Effector memory CD8-positive, alpha-beta T cell (primary cell): ENCODE measurements at regions not wholly inside any gene's neighbourhood (a gene's known extent, or its start where the extent isn't known, plus 50 kb on each side); places are given as distances from the start of the nearest gene placed in this dataset.
"Not testable (repeated sequence)": the region's sequence is repeated elsewhere in the genome, so short reads cannot be mapped to it uniquely, and the experiment has no call there.

Source experiments
- ATAC-seq: fragments of 150-1000 bp; cut with Tn5 transposase; replicated peaks from 2 replicates; pipeline ENCODE4 v1.10.0; 2021; ENCODE audit warnings: mild to moderate bottlenecking, moderate library complexity
- DNase-seq, 3 experiments: peaks; one replicate each; pipeline ENCODE4 v3.0.0; 2021
- H3K27ac Mint-ChIP-seq, 2 donors: one replicate each; pipeline ENCODE4 v1.8.0; 2022; ENCODE audit warnings: mild to moderate bottlenecking in 2 of 2, mixed read lengths in 2 of 2, moderate library complexity in 2 of 2
- H3K27me3 Mint-ChIP-seq, 2 donors: one replicate each; pipeline ENCODE4 v1.8.0; 2022; ENCODE audit warnings: mixed read lengths in 2 of 2
- H3K36me3 Mint-ChIP-seq: one replicate; pipeline ENCODE4 v1.8.0; 2022; ENCODE audit warnings: mild to moderate bottlenecking, moderate library complexity, mixed read lengths; ENCODE audit not compliant: insufficient read depth
- H3K4me1 Mint-ChIP-seq, 2 donors: one replicate each; pipeline ENCODE4 v1.8.0; 2022; ENCODE audit warnings: low read depth in 2 of 2, mixed read lengths in 2 of 2
- H3K4me3 Mint-ChIP-seq, 2 donors: one replicate each; pipeline ENCODE4 v1.8.0; 2022; ENCODE audit warnings: mild to moderate bottlenecking in 2 of 2, mixed read lengths in 2 of 2, moderate library complexity in 2 of 2
- H3K9me3 Mint-ChIP-seq, 2 donors: one replicate each; pipeline ENCODE4 v1.8.0; 2022; ENCODE audit warnings: mixed read lengths in 2 of 2

- Mint-ChIP-seq H3K4me1 (no peaks in the 10 kb centered on the region), H3K36me3 (no peaks in the 10 kb centered on the region), H3K27me3 (no peaks in the 10 kb centered on the region), H3K4me3 (no peak overlapping the region), H3K27ac (no peak overlapping the region), H3K9me3 (peaks cover 19 to 22% of the 10 kb centered on the region in 2 donors)
- DNase-seq (no peak), ATAC-seq (no peak)
These were observed 177.5 kb upstream of the HSFY2 start for GRCh38 chrY:18951019-18951418.

DNA sequence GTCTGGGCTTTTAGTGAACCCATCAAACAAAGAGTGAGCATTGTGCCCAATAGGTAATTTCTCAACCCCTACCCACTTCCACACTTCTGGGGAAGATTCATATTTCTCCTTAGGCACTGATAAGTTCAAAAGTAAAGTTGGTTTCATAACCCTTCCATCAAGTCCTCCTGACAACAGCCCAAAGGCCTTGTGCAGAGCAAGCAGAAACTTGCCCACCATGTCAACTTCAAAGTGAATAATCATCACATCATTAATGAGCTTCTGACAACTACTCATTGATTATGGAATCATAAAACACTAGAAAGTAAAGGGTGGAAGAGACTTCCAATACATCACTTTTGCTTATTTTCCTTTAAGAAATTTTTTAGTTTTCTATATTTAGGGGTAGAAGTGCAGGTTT, 163.3 kb upstream of the HSFY2 start:
- Mint-ChIP-seq H3K4me3 (no peak overlapping the region), H3K36me3 (no peaks in the 10 kb centered on the region), H3K27ac (no peak overlapping the region), H3K27me3 (no peaks in the 10 kb centered on the region), H3K9me3 (no peaks in the 10 kb centered on the region), H3K4me1 (no peaks in the 10 kb centered on the region)
- DNase-seq (no peak), ATAC-seq (no peak)

DNA sequence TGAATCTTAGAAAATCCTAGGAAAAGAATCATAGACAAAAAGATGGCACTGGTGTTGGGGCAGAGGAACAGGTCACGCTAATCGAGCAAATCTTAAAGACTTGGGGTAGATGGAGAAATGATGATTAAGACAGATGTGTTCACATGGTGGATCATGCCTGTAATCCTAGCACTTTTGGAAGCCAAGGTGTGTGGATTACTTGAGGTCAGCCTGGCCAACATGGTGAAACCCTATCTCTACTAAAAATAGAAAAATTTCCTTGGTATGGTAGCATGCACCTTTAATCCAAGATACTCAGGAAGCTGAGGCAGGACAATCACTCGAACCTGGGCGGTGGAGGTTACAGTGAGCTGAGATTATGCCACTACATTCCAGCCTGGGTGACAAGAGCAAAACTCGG, 145.7 kb upstream of the HSFY2 start:
- DNase-seq = no peak
- Mint-ChIP-seq H3K27me3 (no peaks in the 10 kb centered on the region), H3K36me3 (no peaks in the 10 kb centered on the region), H3K9me3 (peaks cover 0 to 5% of the 10 kb centered on the region in 2 donors), H3K4me3 (no peak overlapping the region), H3K4me1 (no peaks in the 10 kb centered on the region), H3K27ac (no peak overlapping the region)
- no peak for ATAC-seq

GRCh38 chrY:18912846-18913245, 139.3 kb upstream of the HSFY2 start:
- Mint-ChIP-seq H3K9me3 (peaks cover 0 to 1% of the 10 kb centered on the region in 2 donors), H3K36me3 (no peaks in the 10 kb centered on the region), H3K27ac (no peak overlapping the region), H3K4me1 (no peaks in the 10 kb centered on the region), H3K27me3 (no peaks in the 10 kb centered on the region), H3K4me3 (no peak overlapping the region)
- ATAC-seq (no peak), DNase-seq (no peak)

DNA sequence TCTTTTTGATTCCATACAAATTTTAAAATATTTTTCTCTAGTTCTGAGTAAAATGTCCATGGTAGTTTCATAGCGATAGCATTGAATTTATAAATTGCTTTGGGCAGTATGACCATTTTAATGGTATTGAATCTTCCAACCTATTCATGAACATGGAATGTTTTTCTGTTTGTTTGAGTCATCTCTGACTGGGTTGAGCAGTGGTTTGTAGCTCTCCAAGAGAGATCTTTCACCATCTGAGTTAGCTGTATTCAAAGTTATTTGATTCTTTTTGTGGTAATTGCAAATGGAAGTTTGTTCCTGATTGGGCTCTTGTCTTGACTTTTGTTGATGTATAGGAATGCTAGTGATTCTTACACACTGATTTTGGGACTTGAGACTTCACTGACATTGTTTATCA, 136.3 kb upstream of the HSFY2 start:
- H3K27me3 Mint-ChIP-seq = no peaks in the 10 kb centered on the region
- no peak overlapping the region for H3K27ac Mint-ChIP-seq
- H3K36me3 Mint-ChIP-seq = no peaks in the 10 kb centered on the region
- H3K4me3 Mint-ChIP-seq = no peak overlapping the region
- peaks cover 0 to 3% of the 10 kb centered on the region in 2 donors for H3K9me3 Mint-ChIP-seq
- DNase-seq = no peak
- ATAC-seq = no peak
- H3K4me1 Mint-ChIP-seq = no peaks in the 10 kb centered on the region

- not testable (repeated sequence) for H3K27me3 Mint-ChIP-seq, H3K27ac Mint-ChIP-seq, ATAC-seq, H3K9me3 Mint-ChIP-seq, DNase-seq, H3K36me3 Mint-ChIP-seq, H3K4me3 Mint-ChIP-seq, H3K4me1 Mint-ChIP-seq
These were observed 132.7 kb upstream of the HSFY2 start for GRCh38 chrY:18906198-18906597.

GRCh38 chrY:18904296-18904695, 130.8 kb upstream of the HSFY2 start:
- no peak overlapping the region for H3K27ac Mint-ChIP-seq
- H3K36me3 Mint-ChIP-seq = no peaks in the 10 kb centered on the region
- DNase-seq (no peak), ATAC-seq (no peak)
- no peak overlapping the region for H3K4me3 Mint-ChIP-seq
- H3K27me3 Mint-ChIP-seq = no peaks in the 10 kb centered on the region
- peaks cover 0 to 6% of the 10 kb centered on the region in 2 donors for H3K9me3 Mint-ChIP-seq
- H3K4me1 Mint-ChIP-seq = no peaks in the 10 kb centered on the region

DNA sequence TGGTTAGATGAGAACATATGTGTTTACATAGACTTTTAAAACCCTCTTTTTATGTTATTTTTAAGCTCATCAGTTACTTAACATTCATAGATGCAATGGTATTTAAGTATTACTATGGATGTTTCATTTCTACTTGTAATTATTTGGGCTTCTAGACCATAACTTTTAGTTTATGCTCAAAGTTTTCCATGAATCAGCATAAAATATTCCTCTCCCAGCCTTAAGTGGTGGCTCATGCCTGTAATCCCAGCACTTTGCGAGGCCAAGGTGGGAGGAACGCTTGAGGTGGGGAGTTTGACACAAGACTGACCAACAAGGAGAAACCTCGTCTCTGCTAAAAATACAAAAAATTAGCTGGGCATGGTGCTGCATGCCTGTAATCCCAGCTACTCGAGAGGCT, 118.5 kb upstream of the HSFY2 start:
- DNase-seq (no peak), ATAC-seq (no peak)
- no peaks in the 10 kb centered on the region for H3K4me1 Mint-ChIP-seq
- H3K4me3 Mint-ChIP-seq = no peak overlapping the region
- no peaks in the 10 kb centered on the region for H3K27me3 Mint-ChIP-seq
- peaks cover 6 to 7% of the 10 kb centered on the region in 2 donors for H3K9me3 Mint-ChIP-seq
- H3K27ac Mint-ChIP-seq = no peak overlapping the region
- no peaks in the 10 kb centered on the region for H3K36me3 Mint-ChIP-seq

- Mint-ChIP-seq H3K9me3 (no peaks in the 10 kb centered on the region), H3K4me3 (no peak overlapping the region), H3K36me3 (no peaks in the 10 kb centered on the region), H3K4me1 (no peaks in the 10 kb centered on the region), H3K27me3 (no peaks in the 10 kb centered on the region), H3K27ac (no peak overlapping the region)
- no peak for DNase-seq
- no peak for ATAC-seq
These were observed 116.0 kb upstream of the HSFY2 start for GRCh38 chrY:18889548-18889947.

- DNase-seq = no peak
- peaks cover 0 to 3% of the 10 kb centered on the region in 2 donors for H3K9me3 Mint-ChIP-seq
- H3K27ac Mint-ChIP-seq = no peak overlapping the region
- no peaks in the 10 kb centered on the region for H3K4me1 Mint-ChIP-seq
- H3K4me3 Mint-ChIP-seq = no peak overlapping the region
- ATAC-seq = no peak
- H3K27me3 Mint-ChIP-seq = no peaks in the 10 kb centered on the region
- no peaks in the 10 kb centered on the region for H3K36me3 Mint-ChIP-seq
These were observed 111.2 kb upstream of the HSFY2 start for GRCh38 chrY:18884748-18885147.

DNA sequence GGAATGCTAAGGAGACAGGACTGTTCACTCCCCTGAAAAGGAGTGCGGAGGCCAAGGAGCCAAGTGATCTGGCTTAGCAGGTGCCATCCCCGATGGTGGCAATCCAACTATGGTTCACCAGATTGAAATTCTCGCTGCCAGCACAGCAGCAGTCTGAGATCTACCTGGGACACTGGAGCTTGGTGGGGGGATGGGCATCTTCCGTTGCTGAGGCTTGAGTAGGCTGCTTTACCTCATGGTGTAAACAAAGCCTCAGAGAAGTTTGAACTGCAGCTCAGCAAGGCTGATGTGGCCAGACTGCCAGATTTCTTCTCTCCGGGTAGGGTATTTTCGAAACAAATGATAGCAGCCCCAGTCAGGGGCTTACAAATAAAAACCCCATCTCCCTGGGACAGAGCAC, 95.6 kb upstream of the HSFY2 start:
- H3K4me1 Mint-ChIP-seq, H3K4me3 Mint-ChIP-seq, DNase-seq, H3K27me3 Mint-ChIP-seq, H3K9me3 Mint-ChIP-seq, ATAC-seq, H3K36me3 Mint-ChIP-seq, H3K27ac Mint-ChIP-seq: not testable (repeated sequence)

- H3K9me3 Mint-ChIP-seq, H3K36me3 Mint-ChIP-seq, H3K27ac Mint-ChIP-seq, ATAC-seq, H3K27me3 Mint-ChIP-seq, H3K4me3 Mint-ChIP-seq, H3K4me1 Mint-ChIP-seq, DNase-seq: not testable (repeated sequence)
These were observed 93.5 kb upstream of the HSFY2 start for GRCh38 chrY:18866887-18867551.

- not testable (repeated sequence) for H3K27ac Mint-ChIP-seq, H3K9me3 Mint-ChIP-seq, H3K27me3 Mint-ChIP-seq, H3K4me1 Mint-ChIP-seq, H3K36me3 Mint-ChIP-seq, H3K4me3 Mint-ChIP-seq, ATAC-seq, DNase-seq
These were observed 87.3 kb upstream of the HSFY2 start for GRCh38 chrY:18860856-18861255.

DNA sequence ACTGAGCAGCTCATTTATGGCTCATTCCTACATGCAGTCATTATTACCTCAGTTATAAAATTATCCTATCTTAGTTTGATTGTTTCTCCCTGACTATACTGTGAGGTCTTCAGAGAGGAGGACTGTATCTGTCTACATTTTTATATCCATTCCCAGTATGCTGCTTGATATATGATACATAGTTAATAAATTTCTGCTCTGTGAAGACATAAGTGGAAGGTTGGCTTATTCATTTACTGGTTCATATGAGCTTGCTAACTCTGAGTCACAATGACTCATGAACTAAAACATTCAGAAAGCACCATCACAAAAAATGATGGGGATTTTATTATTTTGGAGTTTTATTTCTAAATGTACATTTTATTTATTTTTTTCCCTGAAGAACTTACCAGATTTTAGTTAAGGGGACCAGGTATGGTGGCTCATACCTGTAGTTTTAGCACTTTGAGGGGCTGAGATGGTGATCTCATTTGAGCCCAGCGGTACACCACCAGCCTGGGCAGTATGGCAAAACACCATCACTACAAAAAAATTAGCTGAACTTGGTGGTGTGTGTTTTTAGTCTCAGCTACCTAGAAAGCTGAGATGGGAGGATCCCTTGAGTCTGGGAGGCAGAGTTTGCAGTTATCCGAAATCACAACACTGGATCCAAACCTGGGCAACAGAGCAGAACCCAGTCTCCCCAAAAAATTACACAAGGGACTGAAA, 85.1 kb upstream of the HSFY2 start:
- H3K4me1 Mint-ChIP-seq, ATAC-seq, DNase-seq, H3K4me3 Mint-ChIP-seq, H3K27me3 Mint-ChIP-seq, H3K9me3 Mint-ChIP-seq, H3K36me3 Mint-ChIP-seq, H3K27ac Mint-ChIP-seq: not testable (repeated sequence)
